Smooth muscle cell (in vitro differentiated cells): ENCODE measurements at regions not wholly inside any gene's neighbourhood (a gene's known extent, or its start where the extent isn't known, plus 50 kb on each side); places are given as distances from the start of the nearest gene placed in this dataset.

Experiments used
- DNase-seq: peaks from one replicate; lab custom pipeline; 2025; ENCODE audit not compliant: unreplicated experiment; lab: John Stamatoyannopoulos, UW
- H2AFZ ChIP-seq: fragments of 200-600 bp; sonication (generic); 2 replicates; pipeline ENCODE4 v1.6.0; 2016; ENCODE audit warnings: antibody characterized with exemption, low read depth, mild to moderate bottlenecking
- H3F3A ChIP-seq: fragments of 200-600 bp; sonication (generic); 2 replicates; pipeline ENCODE4 v1.6.0; 2017; ENCODE audit warnings: antibody characterized with exemption, low read depth
- H3K27ac ChIP-seq: fragments of 200-600 bp; sonication (generic); 2 replicates; pipeline ENCODE4 v1.5.1; 2016; ENCODE audit warnings: low read depth, mild to moderate bottlenecking
- H3K27me3 ChIP-seq: fragments of 200-600 bp; sonication (generic); 2 replicates; pipeline ENCODE4 v1.6.1; 2016; ENCODE audit warnings: low read depth, mild to moderate bottlenecking
- H3K36me3 ChIP-seq: fragments of 200-600 bp; sonication (generic); 2 replicates; pipeline ENCODE4 v1.5.1; 2016; ENCODE audit warnings: low read depth
- H3K4me1 ChIP-seq: fragments of 200-600 bp; sonication (generic); 2 replicates; pipeline ENCODE4 v1.5.1; 2016; ENCODE audit warnings: low read depth
- H3K4me2 ChIP-seq: fragments of 200-600 bp; sonication (generic); 2 replicates; pipeline ENCODE4 v1.6.0; 2016; ENCODE audit warnings: mild to moderate bottlenecking
- H3K4me3 ChIP-seq: fragments of 200-600 bp; sonication (generic); 2 replicates; pipeline ENCODE4 v1.5.1; 2016; ENCODE audit warnings: mild to moderate bottlenecking
- H3K79me2 ChIP-seq: fragments of 200-600 bp; sonication (generic); 2 replicates; pipeline ENCODE4 v1.6.0; 2016; ENCODE audit warnings: low read depth, mild to moderate bottlenecking
- H3K9ac ChIP-seq: fragments of 200-600 bp; sonication (generic); 2 replicates; pipeline ENCODE4 v1.6.0; 2016; ENCODE audit warnings: low read depth
- H3K9me3 ChIP-seq: fragments of 200-600 bp; sonication (generic); replicated peaks from 2 replicates; pipeline ENCODE4 v1.5.1; 2016; ENCODE audit warnings: low read depth
- H4K20me1 ChIP-seq: fragments of 200-600 bp; sonication (generic); 2 replicates; pipeline ENCODE4 v1.6.0; 2016; ENCODE audit warnings: low read depth
- WGBS: methylation state at CpG from one replicate; pipeline ENCODE4 v1.1.7; 2016; ENCODE audit warnings: low lambda C conversion rate; 5-methylcytosine and 5-hydroxymethylcytosine counted together
- TF ChIP-seq, protein P1 (sequence below): fragments of 200-600 bp; sonication (generic); IDR thresholded peaks from 2 replicates; pipeline ENCODE4 v1.5.1; 2017; ENCODE audit warnings: borderline replicate concordance, mild to moderate bottlenecking, antibody characterized with exemption; ENCODE audit not compliant: insufficient read depth, poor library complexity, severe bottlenecking

DNA sequence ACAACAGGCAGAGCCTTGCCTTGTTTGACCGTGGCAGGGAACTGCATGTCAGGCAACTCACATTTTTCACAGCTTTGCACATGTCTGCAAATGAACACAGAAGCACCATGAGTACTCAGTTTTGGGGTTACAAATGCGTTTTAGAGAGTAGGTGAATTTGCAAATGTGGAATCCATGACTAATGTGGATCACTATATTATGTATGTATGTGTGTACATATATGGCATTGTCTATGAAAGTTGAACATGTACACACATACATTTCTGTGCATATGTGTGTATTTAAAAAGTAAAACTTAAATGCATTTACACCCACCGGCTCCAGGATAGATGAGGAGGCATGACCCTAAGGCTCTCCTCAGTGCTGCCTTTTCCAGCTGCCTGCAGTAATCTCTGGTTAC is 65.1 kb downstream of the SOWAHC start:
- H3K9ac ChIP-seq: no peak overlapping the region
- H3K4me2 ChIP-seq: no peak overlapping the region
- TF ChIP-seq, protein P1, sequence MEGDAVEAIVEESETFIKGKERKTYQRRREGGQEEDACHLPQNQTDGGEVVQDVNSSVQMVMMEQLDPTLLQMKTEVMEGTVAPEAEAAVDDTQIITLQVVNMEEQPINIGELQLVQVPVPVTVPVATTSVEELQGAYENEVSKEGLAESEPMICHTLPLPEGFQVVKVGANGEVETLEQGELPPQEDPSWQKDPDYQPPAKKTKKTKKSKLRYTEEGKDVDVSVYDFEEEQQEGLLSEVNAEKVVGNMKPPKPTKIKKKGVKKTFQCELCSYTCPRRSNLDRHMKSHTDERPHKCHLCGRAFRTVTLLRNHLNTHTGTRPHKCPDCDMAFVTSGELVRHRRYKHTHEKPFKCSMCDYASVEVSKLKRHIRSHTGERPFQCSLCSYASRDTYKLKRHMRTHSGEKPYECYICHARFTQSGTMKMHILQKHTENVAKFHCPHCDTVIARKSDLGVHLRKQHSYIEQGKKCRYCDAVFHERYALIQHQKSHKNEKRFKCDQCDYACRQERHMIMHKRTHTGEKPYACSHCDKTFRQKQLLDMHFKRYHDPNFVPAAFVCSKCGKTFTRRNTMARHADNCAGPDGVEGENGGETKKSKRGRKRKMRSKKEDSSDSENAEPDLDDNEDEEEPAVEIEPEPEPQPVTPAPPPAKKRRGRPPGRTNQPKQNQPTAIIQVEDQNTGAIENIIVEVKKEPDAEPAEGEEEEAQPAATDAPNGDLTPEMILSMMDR: no peak
- WGBS: 90% methylated on average over 3 of the region's 3 CpGs
- H3K79me2 ChIP-seq: no peaks in the 10 kb centered on the region
- H3F3A ChIP-seq: no peaks in the 10 kb centered on the region
- H3K4me3 ChIP-seq: no peak overlapping the region
- H3K27me3 ChIP-seq: no peaks in the 10 kb centered on the region
- no peaks in the 10 kb centered on the region for H3K9me3 ChIP-seq
- H3K36me3 ChIP-seq: no peaks in the 10 kb centered on the region
- H2AFZ ChIP-seq: no peak overlapping the region
- H4K20me1 ChIP-seq: no peaks in the 10 kb centered on the region
- no peak overlapping the region for H3K27ac ChIP-seq
- DNase-seq: no peak
- H3K4me1 ChIP-seq: no peaks in the 10 kb centered on the region

- TF ChIP-seq, protein P1: no peak
- no peaks in the 10 kb centered on the region for H3K79me2 ChIP-seq
- no peaks in the 10 kb centered on the region for H3K9me3 ChIP-seq
- no peaks in the 10 kb centered on the region for H3F3A ChIP-seq
- H3K4me2 ChIP-seq: no peak overlapping the region
- no peaks in the 10 kb centered on the region for H3K27me3 ChIP-seq
- no peak overlapping the region for H3K27ac ChIP-seq
- H4K20me1 ChIP-seq: no peaks in the 10 kb centered on the region
- no peaks in the 10 kb centered on the region for H3K4me1 ChIP-seq
- WGBS: 92% methylated on average over 5 of the region's 5 CpGs
- no peak overlapping the region for H2AFZ ChIP-seq
- DNase-seq: no peak
- H3K36me3 ChIP-seq: no peaks in the 10 kb centered on the region
- no peak overlapping the region for H3K4me3 ChIP-seq
- H3K9ac ChIP-seq: no peak overlapping the region
These were observed 65.5 kb downstream of the SOWAHC start for GRCh38 chr2:109679626-109680025.

GRCh38 chr2:109680523-109681297 is 66.5 kb downstream of the SOWAHC start:
- no peaks in the 10 kb centered on the region for H4K20me1 ChIP-seq
- H3K4me1 ChIP-seq: no peaks in the 10 kb centered on the region
- 88% methylated on average over 11 of the region's 11 CpGs for WGBS
- DNase-seq: no peak
- H3K9ac ChIP-seq: no peak overlapping the region
- TF ChIP-seq, protein P1: no peak
- H3K79me2 ChIP-seq: no peaks in the 10 kb centered on the region
- no peak overlapping the region for H2AFZ ChIP-seq
- no peak overlapping the region for H3K27ac ChIP-seq
- no peaks in the 10 kb centered on the region for H3K9me3 ChIP-seq
- no peaks in the 10 kb centered on the region for H3K27me3 ChIP-seq
- no peaks in the 10 kb centered on the region for H3K36me3 ChIP-seq
- no peak overlapping the region for H3K4me2 ChIP-seq
- H3K4me3 ChIP-seq: no peak overlapping the region
- H3F3A ChIP-seq: no peaks in the 10 kb centered on the region
